NCI-H2196 treated with DMSO at 0.1 percent for 48 hours (cell line): ENCODE measurements at regions not wholly inside any gene's neighbourhood (a gene's known extent, or its start where the extent isn't known, plus 50 kb on each side); places are given as distances from the start of the nearest gene placed in this dataset.
"Not testable (repeated sequence)": the region's sequence is repeated elsewhere in the genome, so short reads cannot be mapped to it uniquely, and the experiment has no call there.

Experiments used
- DNase-seq: peaks from one replicate; lab custom pipeline; 2025; ENCODE audit not compliant: unreplicated experiment; lab: John Stamatoyannopoulos, UW

- no peak for DNase-seq
Observed at GRCh38 chr18:34942276-34942675, 98.9 kb upstream of the MAPRE2 start.

- DNase-seq = no peak
Observed at GRCh38 chr18:34942975-34943374, 98.2 kb upstream of the MAPRE2 start.

- no peak for DNase-seq
Observed at GRCh38 chr18:34943587-34943986, 97.6 kb upstream of the MAPRE2 start.

- DNase-seq = no peak
Observed at GRCh38 chr18:34947711-34948125, 93.5 kb upstream of the MAPRE2 start.

- no peak for DNase-seq
Observed at GRCh38 chr18:34951625-34952379, 89.4 kb upstream of the MAPRE2 start.

GRCh38 chr18:34953212-34953611 lies 88.0 kb upstream of the MAPRE2 start:
- DNase-seq = no peak

- not testable (repeated sequence) for DNase-seq
Observed at GRCh38 chr18:34955494-34955893, 85.7 kb upstream of the MAPRE2 start.

GRCh38 chr18:34956663-34957062 lies 84.5 kb upstream of the MAPRE2 start:
- no peak for DNase-seq

- no peak for DNase-seq
Observed at GRCh38 chr18:34957119-34957863, 83.9 kb upstream of the MAPRE2 start.

GRCh38 chr18:34957864-34958259 lies 83.4 kb upstream of the MAPRE2 start:
- DNase-seq = no peak

- no peak for DNase-seq
Observed at GRCh38 chr18:34959211-34959829, 81.9 kb upstream of the MAPRE2 start.

- DNase-seq = no peak
Observed at GRCh38 chr18:34959989-34960388, 81.2 kb upstream of the MAPRE2 start.

- no peak for DNase-seq
Observed at GRCh38 chr18:34965108-34965507, 76.1 kb upstream of the MAPRE2 start.

GRCh38 chr18:34965566-34965965 lies 75.6 kb upstream of the MAPRE2 start:
- DNase-seq = no peak

GRCh38 chr18:34970106-34970505 lies 71.1 kb upstream of the MAPRE2 start:
- no peak for DNase-seq

GRCh38 chr18:34971313-34971712 lies 69.9 kb upstream of the MAPRE2 start:
- DNase-seq = no peak

- no peak for DNase-seq
Observed at GRCh38 chr18:34972765-34973414, 68.3 kb upstream of the MAPRE2 start.

- DNase-seq = no peak
Observed at GRCh38 chr18:34976123-34976522, 65.1 kb upstream of the MAPRE2 start.

GRCh38 chr18:34976534-34976898 lies 64.7 kb upstream of the MAPRE2 start:
- DNase-seq = no peak

- DNase-seq = peak; percentile 44
Observed at GRCh38 chr18:34976899-34977837, 64.0 kb upstream of the MAPRE2 start.
